Lower leg skin (tissue), 3 donors: ENCODE measurements at regions not wholly inside any gene's neighbourhood (a gene's known extent, or its start where the extent isn't known, plus 50 kb on each side); places are given as distances from the start of the nearest gene placed in this dataset.

ENCODE experiments used
- CTCF ChIP-seq, 3 donors: fragments of 450-650 bp; IDR thresholded peaks; one replicate each; pipeline ENCODE4 v1.5.1; 2016; ENCODE audit warnings: antibody characterized with exemption in 3 of 3, mild to moderate bottlenecking in 3 of 3, moderate library complexity in 2 of 3
- POLR2A ChIP-seq, 2 donors: fragments of 450-650 bp; IDR thresholded peaks; one replicate each; pipeline ENCODE4 v1.6.1; 2016 to 2017; ENCODE audit warnings: antibody characterized with exemption in 2 of 2, mild to moderate bottlenecking in 1 of 2, moderate library complexity in 1 of 2

GRCh38 chr20:56820984-56821383 is 191.9 kb downstream of the TFAP2C start:
- TF ChIP-seq POLR2A (IDR thresholded peaks at IDR 0.05) (no peak), CTCF (IDR thresholded peaks at IDR 0.05) (no peak)
